Brain microvascular endothelial cell (primary cell): ENCODE measurements at regions not wholly inside any gene's neighbourhood (a gene's known extent, or its start where the extent isn't known, plus 50 kb on each side); places are given as distances from the start of the nearest gene placed in this dataset.
"Not testable (repeated sequence)": the region's sequence is repeated elsewhere in the genome, so short reads cannot be mapped to it uniquely, and the experiment has no call there.

Experiments
- DNase-seq: peaks from one replicate; pipeline ENCODE4 v3.0.0-alpha.2; 2020
- H3K27ac ChIP-seq: fragments of 250-450 bp; sonication (Bioruptor Pico); 2 replicates; pipeline ENCODE4 v1.5.1; 2020; ENCODE audit warnings: mild to moderate bottlenecking, moderate library complexity
- H3K27me3 ChIP-seq: fragments of 250-450 bp; sonication (Bioruptor Pico); replicated peaks from 2 replicates; pipeline ENCODE4 v1.5.1; 2020; ENCODE audit warnings: mild to moderate bottlenecking
- H3K36me3 ChIP-seq: fragments of 250-450 bp; sonication (Bioruptor Pico); replicated peaks from 2 replicates; pipeline ENCODE4 v1.5.1; 2020; ENCODE audit warnings: mild to moderate bottlenecking
- H3K4me3 ChIP-seq: 2 replicates; pipeline ENCODE4 v1.5.1; 2011; ENCODE audit warnings: low read depth, mild to moderate bottlenecking, control low read depth, low read length, moderate library complexity
- CTCF ChIP-seq: IDR thresholded peaks from 2 replicates; pipeline ENCODE4 v1.5.1; 2011; ENCODE audit warnings: low read depth, mild to moderate bottlenecking, moderate library complexity, low read length, control low read depth, inconsistent platforms; ENCODE audit errors: missing control alignments
- in situ Hi-C: cut with HindIII; loops from 2 replicates; pipeline ENCODE4 v1.10.0; 2017; ENCODE audit warnings: low sequenced_read_pairs, low pct_ligation_motif_present

- no peak overlapping the region for H3K4me3 ChIP-seq
- peaks cover 12% of the 10 kb centered on the region for H3K27me3 ChIP-seq
- no peaks in the 10 kb centered on the region for H3K36me3 ChIP-seq
- no peak overlapping the region for H3K27ac ChIP-seq
- TF ChIP-seq CTCF = no peak
- no peak for DNase-seq
- in situ Hi-C loops = no loop called here
Observed at GRCh38 chr15:70514251-70514650, 249.1 kb downstream of the UACA start.

GRCh38 chr15:70513819-70514218 lies 249.5 kb downstream of the UACA start:
- no peak for DNase-seq
- H3K4me3 ChIP-seq = no peak overlapping the region
- H3K36me3 ChIP-seq = no peaks in the 10 kb centered on the region
- in situ Hi-C loops = no loop called here
- no peak for TF ChIP-seq CTCF
- peaks cover 8% of the 10 kb centered on the region for H3K27me3 ChIP-seq
- H3K27ac ChIP-seq = no peak overlapping the region

GRCh38 chr15:70512772-70513362 lies 250.5 kb downstream of the UACA start:
- DNase-seq = peak; percentile 60

GRCh38 chr15:70511972-70512587 lies 251.3 kb downstream of the UACA start:
- in situ Hi-C loops, DNase-seq, H3K27me3 ChIP-seq, H3K27ac ChIP-seq, H3K36me3 ChIP-seq, H3K4me3 ChIP-seq: not testable (repeated sequence)

More at GRCh38 chr15:70512772-70513362, 250.5 kb downstream of the UACA start:
- peak; percentile 94 for TF ChIP-seq CTCF
- Histone ChIP-seq H3K27ac (no peak overlapping the region), H3K4me3 (no peak overlapping the region), H3K27me3 (peaks cover 1% of the 10 kb centered on the region), H3K36me3 (no peaks in the 10 kb centered on the region)
- in situ Hi-C loops = no loop called here

GRCh38 chr15:70510433-70510832 lies 252.9 kb downstream of the UACA start:
- Histone ChIP-seq H3K27me3 (peaks cover 1% of the 10 kb centered on the region), H3K36me3 (no peaks in the 10 kb centered on the region), H3K4me3 (no peak overlapping the region), H3K27ac (no peak overlapping the region)
- in situ Hi-C loops = no loop called here
- TF ChIP-seq CTCF = no peak
- no peak for DNase-seq

- no peak overlapping the region for H3K27ac ChIP-seq
- no peaks in the 10 kb centered on the region for H3K36me3 ChIP-seq
- no peaks in the 10 kb centered on the region for H3K27me3 ChIP-seq
- no peak for DNase-seq
- H3K4me3 ChIP-seq = no peak overlapping the region
- in situ Hi-C loops = no loop called here
- TF ChIP-seq CTCF = no peak
Observed at GRCh38 chr15:70509731-70510143, 253.6 kb downstream of the UACA start.
